ENCODE measurements at regions not wholly inside any gene's neighbourhood (a gene's known extent, or its start where the extent isn't known, plus 50 kb on each side); places are given as distances from the start of the nearest gene placed in this dataset.

GRCh38 chr9:80571953-80572352, 1000.2 kb downstream of the TLE4 start:
- H2BK12ac ChIP-seq (ENCODE audit: low read length in 2 of 2): no peak overlapping the region
- H4K8ac ChIP-seq (ENCODE audit: low read length): no peak overlapping the region
- WGBS: no CpG with 5 or more reads among the region's 3 CpGs
- peaks cover 54% of the 10 kb centered on the region for H3K9me3 ChIP-seq (ENCODE audit: control insufficient read depth, low read length)
- H3K9ac ChIP-seq (ENCODE audit: low read length): no peak overlapping the region
- no peaks in the 10 kb centered on the region for H3K4me1 ChIP-seq (ENCODE audit: control insufficient read depth, insufficient read depth, low read depth, low read length)
- H3K4ac ChIP-seq (ENCODE audit: low read depth in 1 of 2, low read length in 2 of 2): no peak overlapping the region
- no peaks in the 10 kb centered on the region for H3K79me1 ChIP-seq (replicated peaks; ENCODE audit: low read length, poor library complexity, severe bottlenecking)
- no peak overlapping the region for H3K23ac ChIP-seq (ENCODE audit: low read length in 2 of 2)
- H2AK5ac ChIP-seq (ENCODE audit: low read length, severe bottlenecking): no peak overlapping the region
- H2AFZ ChIP-seq (ENCODE audit: low read depth, low read length): no peak overlapping the region
- no peak overlapping the region for H2BK120ac ChIP-seq (ENCODE audit: low read depth, low read length)
- no peak overlapping the region for H3K27ac ChIP-seq (ENCODE audit: low read length, poor library complexity, severe bottlenecking)
- no peak overlapping the region for H3K4me2 ChIP-seq (ENCODE audit: low read length, poor library complexity, severe bottlenecking)
- no peaks in the 10 kb centered on the region for H3K36me3 ChIP-seq (ENCODE audit: control insufficient read depth in 1 of 2, insufficient read depth in 2 of 2, low read depth in 1 of 2, low read length in 2 of 2)
- no peak overlapping the region for H2BK5ac ChIP-seq (ENCODE audit: low read depth, low read length, poor library complexity, severe bottlenecking)
- DNase-seq: no peak
- H3K4me3 ChIP-seq (ENCODE audit: insufficient read depth in 1 of 2, low read depth in 1 of 2, low read length in 2 of 2): no peak overlapping the region
- H3K14ac ChIP-seq (ENCODE audit: low read length in 2 of 2): no peak overlapping the region
- no peaks in the 10 kb centered on the region for H3K27me3 ChIP-seq (ENCODE audit: control insufficient read depth in 1 of 2, insufficient read depth in 1 of 2, low read length in 2 of 2)
- no peak overlapping the region for H3K18ac ChIP-seq (ENCODE audit: low read depth in 1 of 2, low read length in 2 of 2)
- no peak overlapping the region for H4K91ac ChIP-seq (ENCODE audit: low read length)
- H2BK15ac ChIP-seq (ENCODE audit: low read depth, poor library complexity, severe bottlenecking): no peak overlapping the region

- H3K36me3 ChIP-seq (ENCODE audit: control insufficient read depth in 1 of 2, insufficient read depth in 2 of 2, low read depth in 1 of 2, low read length in 2 of 2): no peaks in the 10 kb centered on the region
- no CpG with 5 or more reads among the region's 1 CpG for WGBS
- no peak overlapping the region for H2BK12ac ChIP-seq (ENCODE audit: low read length in 2 of 2)
- H3K4me2 ChIP-seq (ENCODE audit: low read length, poor library complexity, severe bottlenecking): no peak overlapping the region
- no peak overlapping the region for H2AFZ ChIP-seq (ENCODE audit: low read depth, low read length)
- H3K4ac ChIP-seq (ENCODE audit: low read depth in 1 of 2, low read length in 2 of 2): no peak overlapping the region
- H3K27me3 ChIP-seq (ENCODE audit: control insufficient read depth in 1 of 2, insufficient read depth in 1 of 2, low read length in 2 of 2): no peaks in the 10 kb centered on the region
- no peak overlapping the region for H2BK15ac ChIP-seq (ENCODE audit: low read depth, poor library complexity, severe bottlenecking)
- no peak overlapping the region for H2BK5ac ChIP-seq (ENCODE audit: low read depth, low read length, poor library complexity, severe bottlenecking)
- no peak overlapping the region for H4K8ac ChIP-seq (ENCODE audit: low read length)
- H3K4me1 ChIP-seq (ENCODE audit: control insufficient read depth, insufficient read depth, low read depth, low read length): no peaks in the 10 kb centered on the region
- H3K23ac ChIP-seq (ENCODE audit: low read length in 2 of 2): no peak overlapping the region
- no peak overlapping the region for H3K18ac ChIP-seq (ENCODE audit: low read depth in 1 of 2, low read length in 2 of 2)
- no peak overlapping the region for H3K14ac ChIP-seq (ENCODE audit: low read length in 2 of 2)
- H3K9ac ChIP-seq (ENCODE audit: low read length): no peak overlapping the region
- no peak overlapping the region for H4K91ac ChIP-seq (ENCODE audit: low read length)
- DNase-seq: no peak
- H3K9me3 ChIP-seq (ENCODE audit: control insufficient read depth, low read length): peaks cover 43% of the 10 kb centered on the region
- no peak overlapping the region for H2AK5ac ChIP-seq (ENCODE audit: low read length, severe bottlenecking)
- no peak overlapping the region for H3K4me3 ChIP-seq (ENCODE audit: insufficient read depth in 1 of 2, low read depth in 1 of 2, low read length in 2 of 2)
- H3K27ac ChIP-seq (ENCODE audit: low read length, poor library complexity, severe bottlenecking): no peak overlapping the region
- H2BK120ac ChIP-seq (ENCODE audit: low read depth, low read length): no peak overlapping the region
- no peaks in the 10 kb centered on the region for H3K79me1 ChIP-seq (replicated peaks; ENCODE audit: low read length, poor library complexity, severe bottlenecking)
Observed at GRCh38 chr9:80569236-80569635, 997.5 kb downstream of the TLE4 start.

GRCh38 chr9:80561526-80561925, 989.8 kb downstream of the TLE4 start:
- Histone ChIP-seq H4K8ac (ENCODE audit: low read length) (no peak overlapping the region), H3K14ac (ENCODE audit: low read length in 2 of 2) (no peak overlapping the region), H2AFZ (ENCODE audit: low read depth, low read length) (no peak overlapping the region), H2BK12ac (ENCODE audit: low read length in 2 of 2) (no peak overlapping the region), H3K27ac (ENCODE audit: low read length, poor library complexity, severe bottlenecking) (no peak overlapping the region), H3K36me3 (ENCODE audit: control insufficient read depth in 1 of 2, insufficient read depth in 2 of 2, low read depth in 1 of 2, low read length in 2 of 2) (no peaks in the 10 kb centered on the region), H4K91ac (ENCODE audit: low read length) (no peak overlapping the region), H3K4me2 (ENCODE audit: low read length, poor library complexity, severe bottlenecking) (no peak overlapping the region), H2BK120ac (ENCODE audit: low read depth, low read length) (no peak overlapping the region), H2BK5ac (ENCODE audit: low read depth, low read length, poor library complexity, severe bottlenecking) (no peak overlapping the region), H3K27me3 (ENCODE audit: control insufficient read depth in 1 of 2, insufficient read depth in 1 of 2, low read length in 2 of 2) (no peaks in the 10 kb centered on the region), H3K4ac (ENCODE audit: low read depth in 1 of 2, low read length in 2 of 2) (no peak overlapping the region), H2AK5ac (ENCODE audit: low read length, severe bottlenecking) (no peak overlapping the region), H3K4me3 (ENCODE audit: insufficient read depth in 1 of 2, low read depth in 1 of 2, low read length in 2 of 2) (no peak overlapping the region), H3K9ac (ENCODE audit: low read length) (no peak overlapping the region), H2BK15ac (ENCODE audit: low read depth, poor library complexity, severe bottlenecking) (no peak overlapping the region), H3K9me3 (ENCODE audit: control insufficient read depth, low read length) (no peaks in the 10 kb centered on the region), H3K18ac (ENCODE audit: low read depth in 1 of 2, low read length in 2 of 2) (no peak overlapping the region), H3K23ac (ENCODE audit: low read length in 2 of 2) (no peak overlapping the region), H3K4me1 (ENCODE audit: control insufficient read depth, insufficient read depth, low read depth, low read length) (no peaks in the 10 kb centered on the region), H3K79me1 (replicated peaks; ENCODE audit: low read length, poor library complexity, severe bottlenecking) (no peaks in the 10 kb centered on the region)
- 60% methylated on average over 1 of the region's 2 CpGs for WGBS
- no peak for DNase-seq

GRCh38 chr9:80560976-80561375, 989.2 kb downstream of the TLE4 start:
- Histone ChIP-seq H2BK15ac (ENCODE audit: low read depth, poor library complexity, severe bottlenecking) (no peak overlapping the region), H3K4me3 (ENCODE audit: insufficient read depth in 1 of 2, low read depth in 1 of 2, low read length in 2 of 2) (no peak overlapping the region), H2AFZ (ENCODE audit: low read depth, low read length) (no peak overlapping the region), H2BK120ac (ENCODE audit: low read depth, low read length) (no peak overlapping the region), H3K27ac (ENCODE audit: low read length, poor library complexity, severe bottlenecking) (no peak overlapping the region), H3K14ac (ENCODE audit: low read length in 2 of 2) (no peak overlapping the region), H2BK5ac (ENCODE audit: low read depth, low read length, poor library complexity, severe bottlenecking) (no peak overlapping the region), H4K91ac (ENCODE audit: low read length) (no peak overlapping the region), H3K27me3 (ENCODE audit: control insufficient read depth in 1 of 2, insufficient read depth in 1 of 2, low read length in 2 of 2) (no peaks in the 10 kb centered on the region), H3K9me3 (ENCODE audit: control insufficient read depth, low read length) (no peaks in the 10 kb centered on the region), H3K18ac (ENCODE audit: low read depth in 1 of 2, low read length in 2 of 2) (no peak overlapping the region), H3K4ac (ENCODE audit: low read depth in 1 of 2, low read length in 2 of 2) (no peak overlapping the region), H2BK12ac (ENCODE audit: low read length in 2 of 2) (no peak overlapping the region), H3K4me1 (ENCODE audit: control insufficient read depth, insufficient read depth, low read depth, low read length) (no peaks in the 10 kb centered on the region), H3K9ac (ENCODE audit: low read length) (no peak overlapping the region), H3K23ac (ENCODE audit: low read length in 2 of 2) (no peak overlapping the region), H3K79me1 (replicated peaks; ENCODE audit: low read length, poor library complexity, severe bottlenecking) (no peaks in the 10 kb centered on the region), H2AK5ac (ENCODE audit: low read length, severe bottlenecking) (no peak overlapping the region), H3K36me3 (ENCODE audit: control insufficient read depth in 1 of 2, insufficient read depth in 2 of 2, low read depth in 1 of 2, low read length in 2 of 2) (no peaks in the 10 kb centered on the region), H4K8ac (ENCODE audit: low read length) (no peak overlapping the region), H3K4me2 (ENCODE audit: low read length, poor library complexity, severe bottlenecking) (no peak overlapping the region)
- 77% methylated on average over 1 of the region's 2 CpGs for WGBS
- DNase-seq: no peak

All from mesenchymal stem cell (in vitro differentiated cells and primary cell).